HG03432 (cell line): ENCODE measurements at regions not wholly inside any gene's neighbourhood (a gene's known extent, or its start where the extent isn't known, plus 50 kb on each side); places are given as distances from the start of the nearest gene placed in this dataset.
"Not testable (repeated sequence)": the region's sequence is repeated elsewhere in the genome, so short reads cannot be mapped to it uniquely, and the experiment has no call there.

Source experiments
- ATAC-seq: cut with Tn5 transposase; IDR thresholded peaks from one replicate; pipeline ENCODE4 v1.9.1; 2021; ENCODE audit warnings: mild to moderate bottlenecking, moderate library complexity; ENCODE audit not compliant: unreplicated experiment

DNA sequence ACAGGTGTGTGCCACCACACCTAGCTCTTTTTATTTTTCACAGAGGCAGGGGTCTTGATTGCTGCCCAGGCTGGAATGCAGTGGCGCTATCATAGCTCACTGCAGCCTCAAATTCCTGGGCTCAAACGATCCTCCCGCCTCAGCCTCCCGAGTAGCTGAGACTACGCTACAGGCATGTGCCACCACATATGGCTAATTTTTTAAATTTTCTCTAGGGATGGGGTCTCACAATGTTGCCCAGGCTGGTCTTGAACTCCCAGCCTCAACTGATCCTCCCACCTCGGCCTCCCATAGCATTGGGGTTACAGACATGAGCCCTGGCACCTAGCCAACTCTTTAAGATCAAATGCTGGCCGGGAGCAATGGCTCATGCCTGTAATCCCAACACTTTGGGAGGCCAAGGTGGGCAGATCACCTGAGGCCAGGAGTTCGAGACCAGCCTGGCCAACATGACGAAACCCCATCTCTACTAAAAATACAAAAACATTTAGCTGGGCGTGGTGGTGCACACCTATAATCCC is 50.6 kb upstream of the MYL10 start:
- not testable (repeated sequence) for ATAC-seq

- ATAC-seq: no peak
Measured at GRCh38 chr7:101680406-101681145, 51.5 kb upstream of the MYL10 start.

- ATAC-seq: no peak
Measured at GRCh38 chr7:101681170-101682007, 52.3 kb upstream of the MYL10 start.

- ATAC-seq: no peak
Measured at GRCh38 chr7:101684983-101685330, 55.9 kb upstream of the MYL10 start.

GRCh38 chr7:101686030-101686429 is 56.9 kb upstream of the MYL10 start:
- ATAC-seq: no peak

GRCh38 chr7:101687081-101687480 is 58.0 kb upstream of the MYL10 start:
- no peak for ATAC-seq

DNA sequence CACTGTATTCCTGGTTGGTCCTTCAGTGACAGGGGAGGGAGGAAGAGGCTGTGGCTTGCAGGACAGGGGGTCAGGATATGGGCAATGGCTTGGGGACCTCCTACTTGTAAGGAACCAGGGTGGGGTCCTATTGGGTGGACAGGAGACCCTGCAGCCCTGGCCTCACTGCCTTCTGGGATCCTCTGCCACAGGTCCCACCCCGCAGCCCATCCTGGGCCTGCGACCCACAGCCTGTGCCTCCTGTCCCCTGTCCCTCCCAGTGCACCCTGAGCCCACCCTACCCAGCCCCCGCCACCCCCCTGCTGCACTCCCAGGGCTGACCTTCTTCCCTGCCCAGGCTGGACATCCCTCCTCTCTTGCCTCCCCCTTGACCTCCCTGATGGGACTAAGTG is 58.7 kb upstream of the MYL10 start:
- no peak for ATAC-seq

GRCh38 chr7:101688183-101688831 is 59.2 kb upstream of the MYL10 start:
- no peak for ATAC-seq

DNA sequence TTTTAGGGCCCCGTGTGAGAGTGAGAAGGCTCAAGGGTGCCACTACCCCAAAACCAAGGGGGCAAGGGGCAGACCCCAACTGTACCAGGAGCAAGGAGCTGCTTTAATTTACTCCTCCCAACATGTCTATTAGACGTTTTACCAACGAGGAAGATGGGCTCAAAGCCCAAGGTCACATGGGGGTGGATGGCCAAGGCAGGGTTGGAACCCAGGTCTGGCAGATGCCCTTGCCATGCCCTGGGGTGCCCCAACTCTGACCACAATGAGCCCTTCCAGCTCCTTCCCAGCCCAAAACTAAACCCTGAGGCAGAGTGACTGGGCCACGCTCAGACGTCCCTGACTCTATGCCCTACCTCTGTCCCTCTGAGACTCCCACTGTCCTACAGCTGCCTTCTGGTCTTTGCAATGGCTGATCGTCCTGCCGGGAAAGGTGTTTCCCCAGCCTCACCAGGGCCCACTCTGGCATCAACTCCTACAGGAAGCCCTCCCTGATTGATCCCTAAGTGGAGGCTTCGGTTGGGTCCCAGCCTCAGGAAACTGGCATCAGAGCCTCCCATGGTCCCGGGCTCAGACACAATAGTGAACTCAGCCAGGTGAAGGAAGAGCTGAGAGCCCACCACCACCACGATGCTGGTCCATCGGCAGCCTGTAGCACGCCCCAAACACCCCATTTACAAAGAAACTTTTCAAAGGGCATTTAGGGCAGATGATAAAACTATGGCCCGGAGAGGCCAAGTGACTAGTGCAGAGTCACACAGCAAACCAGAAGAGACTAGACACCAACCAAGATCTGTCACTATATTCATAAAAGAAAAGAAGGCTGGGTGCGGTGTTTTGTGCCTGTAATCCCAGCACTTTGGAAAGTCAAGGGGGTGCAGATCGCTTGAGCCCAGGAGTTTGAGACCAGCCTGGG is 60.2 kb upstream of the MYL10 start:
- no peak for ATAC-seq

DNA sequence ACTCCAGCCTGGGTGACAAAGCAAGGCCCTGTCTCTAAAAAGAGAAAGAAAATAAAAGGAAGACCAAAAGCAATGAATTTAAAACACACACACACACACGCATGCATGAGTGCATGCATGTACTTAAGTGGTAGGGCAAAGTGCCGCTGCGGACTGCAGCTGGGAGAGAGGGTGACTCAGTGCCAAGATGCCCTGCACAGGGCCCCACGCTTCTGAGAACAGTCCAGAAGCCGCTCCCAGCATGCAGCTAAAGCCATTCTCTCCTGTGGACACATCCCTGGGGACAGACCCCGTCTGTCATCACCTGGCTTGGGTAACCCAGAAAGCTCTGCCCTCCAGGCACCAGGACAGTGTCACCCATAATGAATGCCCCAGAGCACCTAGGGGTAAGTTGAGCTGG is 61.0 kb upstream of the MYL10 start:
- ATAC-seq: no peak

- ATAC-seq: no peak
Measured at GRCh38 chr7:101691822-101692384, 62.8 kb upstream of the MYL10 start.

DNA sequence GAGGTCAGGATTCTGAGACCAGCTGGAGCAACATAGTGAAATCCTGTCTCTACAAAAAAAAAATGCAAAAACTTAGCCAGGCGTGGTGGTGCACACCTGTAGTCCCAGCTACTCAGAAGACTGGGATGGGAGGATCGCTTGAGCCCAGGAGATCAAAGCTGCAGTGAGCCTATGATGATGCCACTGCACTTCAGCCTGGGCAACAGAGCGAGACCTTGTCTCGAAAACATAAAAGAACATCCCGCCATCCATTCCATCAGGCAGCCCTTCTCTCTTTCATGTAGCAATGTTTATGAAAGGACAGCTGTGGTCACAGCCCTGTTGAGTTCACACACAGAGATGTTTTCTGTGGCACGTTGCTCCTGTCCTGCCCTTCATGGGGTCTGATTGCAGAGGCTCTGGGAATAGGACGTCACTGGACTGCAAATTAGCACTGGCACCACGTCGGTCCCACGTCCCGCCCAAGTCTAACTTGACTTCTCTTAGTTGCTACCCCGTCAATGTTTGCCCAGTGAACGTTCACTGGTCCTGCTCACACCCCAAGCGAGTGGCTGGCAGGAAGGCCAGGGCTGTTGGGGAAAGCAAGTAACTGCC is 64.5 kb upstream of the MYL10 start:
- no peak for ATAC-seq

GRCh38 chr7:101698964-101699363 is 69.9 kb upstream of the MYL10 start:
- no peak for ATAC-seq

DNA sequence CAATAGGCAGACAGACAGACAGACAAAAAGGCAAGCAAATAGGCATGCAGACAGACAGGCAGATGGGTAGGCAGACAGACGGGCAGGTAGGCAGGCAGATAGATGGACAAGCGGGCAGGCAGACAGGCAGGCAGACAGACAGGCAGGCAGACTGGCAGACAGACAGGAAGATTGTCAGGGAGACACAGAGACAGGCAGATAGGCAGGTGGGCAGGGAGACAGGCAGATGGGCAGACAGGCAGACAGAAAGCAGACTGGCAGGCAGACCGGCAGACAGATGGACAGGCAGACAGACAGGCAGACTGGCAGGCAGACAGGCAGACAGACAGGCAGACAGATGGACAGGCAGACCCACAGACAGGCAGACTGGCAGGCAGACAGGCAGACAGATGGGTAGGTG is 70.3 kb upstream of the MYL10 start:
- no peak for ATAC-seq

DNA sequence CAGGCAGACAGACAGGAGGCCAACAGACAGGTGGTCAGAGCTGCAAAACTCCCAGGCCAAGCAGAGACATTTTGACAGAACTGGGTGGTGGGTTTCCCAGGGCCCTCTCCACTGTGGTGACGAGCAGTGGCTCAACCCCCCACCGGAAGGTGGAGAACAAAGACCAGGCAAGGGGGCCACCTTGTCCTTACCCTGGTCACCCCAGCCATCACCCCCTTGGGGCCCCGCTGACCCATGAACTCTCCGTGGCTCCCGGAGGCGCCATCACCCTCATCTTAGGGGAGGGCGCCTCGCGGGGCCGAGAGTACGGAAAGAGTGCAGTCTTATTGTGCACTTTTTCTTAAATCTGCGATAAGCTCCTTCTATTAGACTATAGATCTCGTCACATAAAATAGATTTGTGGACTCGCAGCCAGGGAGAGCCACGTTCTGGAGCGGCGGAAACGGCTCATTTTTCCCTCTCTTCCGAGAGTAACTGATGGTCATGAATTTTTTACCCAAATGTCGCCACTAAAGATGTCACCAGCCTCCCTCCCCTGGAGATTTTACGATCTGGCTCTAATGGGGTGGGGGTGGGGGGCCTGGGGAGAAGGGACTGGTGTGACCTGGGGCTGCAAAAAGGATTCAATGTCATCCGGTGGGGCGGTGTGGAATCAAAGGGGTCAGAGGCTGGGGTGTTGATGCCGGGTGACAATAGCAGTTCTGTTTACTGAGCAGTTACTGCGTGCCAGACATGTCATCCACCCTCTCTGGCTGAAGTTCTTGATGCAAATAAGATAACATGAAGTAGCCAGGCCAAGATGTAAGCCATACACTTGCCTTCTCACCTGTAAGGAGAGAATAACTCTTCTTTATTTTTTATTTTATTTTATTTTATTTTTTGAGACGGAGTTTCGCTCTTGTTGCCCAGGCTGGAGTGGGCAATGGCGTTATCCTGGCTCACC is 71.1 kb upstream of the MYL10 start:
- no peak for ATAC-seq

GRCh38 chr7:101701153-101701794 is 72.2 kb upstream of the MYL10 start:
- no peak for ATAC-seq

GRCh38 chr7:101702362-101702850 is 73.3 kb upstream of the MYL10 start:
- ATAC-seq: no peak

DNA sequence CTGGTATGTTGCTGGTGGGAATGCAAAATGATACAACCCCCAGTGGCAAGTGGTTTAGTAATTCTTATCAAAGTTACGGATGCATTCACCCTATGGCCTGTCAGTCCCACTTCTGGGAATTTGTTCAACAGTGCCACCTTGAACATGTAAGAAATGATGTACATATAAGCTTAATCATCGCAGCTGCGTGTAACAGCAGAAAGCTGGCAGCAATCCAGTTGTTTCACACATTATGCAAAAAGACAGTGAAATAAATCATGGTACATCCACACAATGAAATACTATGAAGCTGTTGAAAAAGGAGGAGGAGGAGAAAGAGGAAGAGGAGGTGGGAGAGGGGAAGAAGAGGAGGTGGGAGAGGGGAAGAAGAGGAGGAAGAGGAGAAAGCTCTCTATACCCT is 76.2 kb upstream of the MYL10 start:
- ATAC-seq: no peak
